Type B pancreatic cell (in vitro differentiated cells): ENCODE measurements at regions not wholly inside any gene's neighbourhood (a gene's known extent, or its start where the extent isn't known, plus 50 kb on each side); places are given as distances from the start of the nearest gene placed in this dataset.

Experiments used
- DNase-seq: peaks from one replicate; pipeline ENCODE4 v3.0.0; 2021; ENCODE audit warnings: mixed read lengths; ENCODE audit not compliant: unreplicated experiment; ENCODE audit errors: extremely low spot score
- H3K27ac Mint-ChIP-seq: 2 replicates; pipeline ENCODE4 v1.8.0; 2021; ENCODE audit warnings: mild to moderate bottlenecking, mixed read lengths
- H3K27me3 Mint-ChIP-seq: 2 replicates; pipeline ENCODE4 v1.8.0; 2021; ENCODE audit warnings: mixed read lengths
- H3K36me3 Mint-ChIP-seq: 2 replicates; pipeline ENCODE4 v1.8.0; 2021; ENCODE audit warnings: mixed read lengths
- H3K4me1 Mint-ChIP-seq: one replicate; pipeline ENCODE4 v1.8.0; 2021; ENCODE audit warnings: mixed read lengths; ENCODE audit not compliant: unreplicated experiment
- H3K4me3 Mint-ChIP-seq: 2 replicates; pipeline ENCODE4 v1.8.0; 2021; ENCODE audit warnings: mild to moderate bottlenecking, mixed read lengths
- H3K9me3 Mint-ChIP-seq: 2 replicates; pipeline ENCODE4 v1.8.0; 2021; ENCODE audit warnings: mixed read lengths
- CTCF ChIP-seq: fragments of 200-600 bp; sonication (generic); conservative IDR thresholded peaks from 2 replicates; pipeline ENCODE4 v1.5.0; 2021; ENCODE audit warnings: antibody characterized with exemption, mild to moderate bottlenecking

- no peaks in the 10 kb centered on the region for H3K36me3 Mint-ChIP-seq
- peaks cover 19% of the 10 kb centered on the region for H3K27me3 Mint-ChIP-seq
- H3K4me1 Mint-ChIP-seq: no peaks in the 10 kb centered on the region
- no peak for DNase-seq
- H3K9me3 Mint-ChIP-seq: no peaks in the 10 kb centered on the region
- H3K4me3 Mint-ChIP-seq: no peak overlapping the region
- TF ChIP-seq CTCF: no peak
- no peak overlapping the region for H3K27ac Mint-ChIP-seq
Measured at GRCh38 chr10:111732166-111732785, 451.3 kb downstream of the GPAM start.

- H3K9me3 Mint-ChIP-seq: no peaks in the 10 kb centered on the region
- DNase-seq: no peak
- H3K27ac Mint-ChIP-seq: no peak overlapping the region
- peaks cover 17% of the 10 kb centered on the region for H3K27me3 Mint-ChIP-seq
- H3K4me1 Mint-ChIP-seq: no peaks in the 10 kb centered on the region
- TF ChIP-seq CTCF: no peak
- no peak overlapping the region for H3K4me3 Mint-ChIP-seq
- H3K36me3 Mint-ChIP-seq: no peaks in the 10 kb centered on the region
Measured at GRCh38 chr10:111739125-111739873, 444.3 kb downstream of the GPAM start.

- no peak overlapping the region for H3K4me3 Mint-ChIP-seq
- no peak for TF ChIP-seq CTCF
- H3K4me1 Mint-ChIP-seq: no peaks in the 10 kb centered on the region
- DNase-seq: no peak
- no peaks in the 10 kb centered on the region for H3K9me3 Mint-ChIP-seq
- no peak overlapping the region for H3K27ac Mint-ChIP-seq
- H3K36me3 Mint-ChIP-seq: no peaks in the 10 kb centered on the region
- H3K27me3 Mint-ChIP-seq: peaks cover 17% of the 10 kb centered on the region
Measured at GRCh38 chr10:111739874-111740139, 443.8 kb downstream of the GPAM start.

GRCh38 chr10:111745982-111746381 lies 437.6 kb downstream of the GPAM start:
- Mint-ChIP-seq H3K9me3 (no peaks in the 10 kb centered on the region), H3K4me1 (no peaks in the 10 kb centered on the region), H3K27me3 (peaks cover 5% of the 10 kb centered on the region), H3K27ac (no peak overlapping the region), H3K4me3 (no peak overlapping the region), H3K36me3 (no peaks in the 10 kb centered on the region)
- no peak for DNase-seq
- TF ChIP-seq CTCF: no peak

- Mint-ChIP-seq H3K36me3 (no peaks in the 10 kb centered on the region), H3K9me3 (no peaks in the 10 kb centered on the region), H3K27ac (no peak overlapping the region), H3K27me3 (peaks cover 5% of the 10 kb centered on the region), H3K4me3 (no peak overlapping the region), H3K4me1 (no peaks in the 10 kb centered on the region)
- no peak for TF ChIP-seq CTCF
- DNase-seq: no peak
Measured at GRCh38 chr10:111747751-111748150, 435.8 kb downstream of the GPAM start.
